ENCODE measurements at regions not wholly inside any gene's neighbourhood (a gene's known extent, or its start where the extent isn't known, plus 50 kb on each side); places are given as distances from the start of the nearest gene placed in this dataset.

GRCh38 chr1:175845985-175846384 is 102.6 kb upstream of the TNR start:
- no peak for TF ChIP-seq CTCF (IDR thresholded peaks at IDR 0.05; ENCODE audit: low read depth, low read length)
- no peaks in the 10 kb centered on the region for H3K27me3 ChIP-seq
- H3K4me3 ChIP-seq = no peak overlapping the region

GRCh38 chr1:175845338-175845737 is 101.9 kb upstream of the TNR start:
- Histone ChIP-seq H3K9me3 (ENCODE audit: low read depth) (no peaks in the 10 kb centered on the region), H3K27ac (no peak overlapping the region), H3K36me3 (no peaks in the 10 kb centered on the region), H3K4me1 (ENCODE audit: low read depth) (no peaks in the 10 kb centered on the region), H3K4me3 (no peak overlapping the region), H3K27me3 (no peaks in the 10 kb centered on the region)
- no peak for TF ChIP-seq CTCF (IDR thresholded peaks at IDR 0.05; ENCODE audit: low read depth, low read length)
- DNase-seq (ENCODE audit: low read depth in 1 of 2, low spot score in 1 of 2) = no peak

More at GRCh38 chr1:175845985-175846384, 102.6 kb upstream of the TNR start:
- Histone ChIP-seq H3K4me1 (ENCODE audit: low read depth) (no peaks in the 10 kb centered on the region), H3K27ac (no peak overlapping the region), H3K9me3 (ENCODE audit: low read depth) (no peaks in the 10 kb centered on the region), H3K36me3 (no peaks in the 10 kb centered on the region)
- no peak for DNase-seq (ENCODE audit: low read depth in 1 of 2, low spot score in 1 of 2)

GRCh38 chr1:175844877-175845276 is 101.5 kb upstream of the TNR start:
- Histone ChIP-seq H3K36me3 (no peaks in the 10 kb centered on the region), H3K27me3 (no peaks in the 10 kb centered on the region), H3K27ac (no peak overlapping the region), H3K4me3 (no peak overlapping the region), H3K4me1 (ENCODE audit: low read depth) (peaks cover 1% of the 10 kb centered on the region), H3K9me3 (ENCODE audit: low read depth) (no peaks in the 10 kb centered on the region)
- no peak for DNase-seq (ENCODE audit: low read depth in 1 of 2, low spot score in 1 of 2)
- TF ChIP-seq CTCF (IDR thresholded peaks at IDR 0.05; ENCODE audit: low read depth, low read length) = no peak

GRCh38 chr1:175842550-175842949 is 99.2 kb upstream of the TNR start:
- Histone ChIP-seq H3K4me1 (ENCODE audit: low read depth) (peaks cover 7% of the 10 kb centered on the region), H3K9me3 (ENCODE audit: low read depth) (no peaks in the 10 kb centered on the region), H3K36me3 (no peaks in the 10 kb centered on the region), H3K27ac (no peak overlapping the region), H3K27me3 (no peaks in the 10 kb centered on the region), H3K4me3 (no peak overlapping the region)
- TF ChIP-seq CTCF (IDR thresholded peaks at IDR 0.05; ENCODE audit: low read depth, low read length) = no peak
- no peak for DNase-seq (ENCODE audit: low read depth in 1 of 2, low spot score in 1 of 2)

- no peak for TF ChIP-seq CTCF (IDR thresholded peaks at IDR 0.05; ENCODE audit: low read depth, low read length)
- Histone ChIP-seq H3K4me3 (no peak overlapping the region), H3K9me3 (ENCODE audit: low read depth) (no peaks in the 10 kb centered on the region), H3K27ac (no peak overlapping the region), H3K4me1 (ENCODE audit: low read depth) (peaks cover 7% of the 10 kb centered on the region), H3K36me3 (no peaks in the 10 kb centered on the region), H3K27me3 (no peaks in the 10 kb centered on the region)
- DNase-seq (ENCODE audit: low read depth in 1 of 2, low spot score in 1 of 2) = no peak
Observed at GRCh38 chr1:175841738-175842187, 98.4 kb upstream of the TNR start.

GRCh38 chr1:175840787-175841186 is 97.4 kb upstream of the TNR start:
- no peaks in the 10 kb centered on the region for H3K9me3 ChIP-seq (ENCODE audit: low read depth)
- H3K27ac ChIP-seq = no peak overlapping the region
- peaks cover 8% of the 10 kb centered on the region for H3K4me1 ChIP-seq (ENCODE audit: low read depth)
- no peak overlapping the region for H3K4me3 ChIP-seq
- H3K36me3 ChIP-seq = no peaks in the 10 kb centered on the region
- H3K27me3 ChIP-seq = no peaks in the 10 kb centered on the region
- no peak for TF ChIP-seq CTCF (IDR thresholded peaks at IDR 0.05; ENCODE audit: low read depth, low read length)
- no peak for DNase-seq (ENCODE audit: low read depth in 1 of 2, low spot score in 1 of 2)

Data from cardiac muscle cell (in vitro differentiated cells and primary cell).